Fibroblast of skin of right quadriceps (primary cell): ENCODE measurements at regions not wholly inside any gene's neighbourhood (a gene's known extent, or its start where the extent isn't known, plus 50 kb on each side); places are given as distances from the start of the nearest gene placed in this dataset.

Experiments
- DNase-seq: peaks from one replicate; pipeline ENCODE4 v3.0.0-alpha.2; 2013

GRCh38 chr2:176686328-176686727, 417.1 kb downstream of the MTX2 start:
- DNase-seq, result no peak

GRCh38 chr2:176687342-176687741, 418.1 kb downstream of the MTX2 start:
- no peak for DNase-seq

GRCh38 chr2:176687944-176688343, 418.7 kb downstream of the MTX2 start:
- DNase-seq, result no peak

GRCh38 chr2:176689711-176690110, 420.5 kb downstream of the MTX2 start:
- DNase-seq, result no peak

GRCh38 chr2:176691471-176691870, 422.2 kb downstream of the MTX2 start:
- no peak for DNase-seq

GRCh38 chr2:176692533-176692932, 423.3 kb downstream of the MTX2 start:
- DNase-seq, result no peak

GRCh38 chr2:176699098-176699497, 429.9 kb downstream of the MTX2 start:
- DNase-seq, result no peak

GRCh38 chr2:176699644-176700043, 430.4 kb downstream of the MTX2 start:
- no peak for DNase-seq

- no peak for DNase-seq
Measured at GRCh38 chr2:176702131-176702530, 432.9 kb downstream of the MTX2 start.

- peak; percentile 91 for DNase-seq
Measured at GRCh38 chr2:176704282-176704858, 435.1 kb downstream of the MTX2 start.

- DNase-seq, result peak; percentile 87
Measured at GRCh38 chr2:176709149-176709951, 440.1 kb downstream of the MTX2 start.

GRCh38 chr2:176709991-176710390, 440.7 kb downstream of the MTX2 start:
- DNase-seq, result no peak

GRCh38 chr2:176710657-176711186, 441.5 kb downstream of the MTX2 start:
- DNase-seq, result no peak

- no peak for DNase-seq
Measured at GRCh38 chr2:176725873-176726645, 456.8 kb downstream of the MTX2 start.

- no peak for DNase-seq
Measured at GRCh38 chr2:176727696-176728095, 458.5 kb downstream of the MTX2 start.

GRCh38 chr2:176729706-176730569, 460.7 kb downstream of the MTX2 start:
- peak; percentile 77 for DNase-seq

- no peak for DNase-seq
Measured at GRCh38 chr2:176732780-176733179, 463.5 kb downstream of the MTX2 start.

- no peak for DNase-seq
Measured at GRCh38 chr2:176733698-176734430, 464.6 kb downstream of the MTX2 start.

- DNase-seq, result no peak
Measured at GRCh38 chr2:176734868-176735267, 465.6 kb downstream of the MTX2 start.

GRCh38 chr2:176742271-176742670, 470.3 kb upstream of the HNRNPA3 start:
- DNase-seq, result no peak

GRCh38 chr2:176743671-176744070, 468.9 kb upstream of the HNRNPA3 start:
- DNase-seq, result no peak

GRCh38 chr2:176744146-176744545, 468.4 kb upstream of the HNRNPA3 start:
- no peak for DNase-seq
